DND-41 (cell line): ENCODE measurements at regions not wholly inside any gene's neighbourhood (a gene's known extent, or its start where the extent isn't known, plus 50 kb on each side); places are given as distances from the start of the nearest gene placed in this dataset.

Experiments
- ATAC-seq: fragments of 200-7000 bp; cut with Tn5 transposase; 3 replicates; pipeline ENCODE4 v1.9.1; 2021; ENCODE audit warnings: low read depth; ENCODE audit not compliant: insufficient read depth
- DNase-seq: peaks from one replicate; pipeline ENCODE4 v3.0.0-alpha.2; 2020
- H2AFZ ChIP-seq: 2 replicates; pipeline ENCODE4 v1.6.0; 2012; ENCODE audit warnings: low read depth, low read length
- H3K27ac ChIP-seq: 2 replicates; pipeline ENCODE4 v1.5.1; 2012; ENCODE audit warnings: low read length, inconsistent platforms
- H3K27me3 ChIP-seq: fragments of 200-600 bp; sonication (generic); 2 replicates; pipeline ENCODE4 v1.6.0; 2012; ENCODE audit warnings: low read length, mild to moderate bottlenecking, inconsistent platforms; ENCODE audit not compliant: insufficient read depth, poor library complexity
- H3K36me3 ChIP-seq: 2 replicates; pipeline ENCODE4 v1.5.1; 2012; ENCODE audit warnings: low read length, inconsistent platforms; ENCODE audit not compliant: insufficient read depth
- H3K4me1 ChIP-seq: 2 replicates; pipeline ENCODE4 v1.5.1; 2012; ENCODE audit warnings: mild to moderate bottlenecking, low read length; ENCODE audit not compliant: insufficient read depth
- H3K4me2 ChIP-seq: 2 replicates; pipeline ENCODE4 v1.6.0; 2012; ENCODE audit warnings: mild to moderate bottlenecking, moderate library complexity, low read length, inconsistent platforms; ENCODE audit not compliant: insufficient read depth
- H3K4me3 ChIP-seq, 2 experiments: fragments of 200-600 bp in 1 of 2; shearing (Covaris generic) in 1 of 2; 2 replicates each; pipeline ENCODE4 v1.5.1; 2012 to 2016; ENCODE audit warnings: inconsistent platforms in 2 of 2, low read length in 2 of 2, mild to moderate bottlenecking in 2 of 2, low read depth in 1 of 2, moderate library complexity in 1 of 2
- H3K79me2 ChIP-seq: 2 replicates; pipeline ENCODE4 v1.6.0; 2012; ENCODE audit warnings: low read length, inconsistent platforms; ENCODE audit not compliant: insufficient read depth
- H3K9ac ChIP-seq: 2 replicates; pipeline ENCODE4 v1.6.0; 2012; ENCODE audit warnings: low read depth, mild to moderate bottlenecking, inconsistent platforms, low read length, moderate library complexity
- H3K9me3 ChIP-seq: 2 replicates; pipeline ENCODE4 v1.5.1; 2012; ENCODE audit warnings: low read length, moderate library complexity, mild to moderate bottlenecking, inconsistent platforms; ENCODE audit not compliant: insufficient read depth, severe bottlenecking
- H4K20me1 ChIP-seq: 2 replicates; pipeline ENCODE4 v1.6.0; 2012; ENCODE audit warnings: low read length; ENCODE audit not compliant: insufficient read depth
- CTCF ChIP-seq: IDR thresholded peaks from 2 replicates; pipeline ENCODE4 v1.5.1; 2012; ENCODE audit warnings: borderline replicate concordance, low read length, moderate library complexity, mild to moderate bottlenecking; ENCODE audit not compliant: poor library complexity, severe bottlenecking; ENCODE audit errors: extremely low read depth
- EZH2 ChIP-seq: IDR thresholded peaks from 3 replicates; pipeline ENCODE4 v1.6.1; 2012; ENCODE audit warnings: borderline replicate concordance, low read depth, mild to moderate bottlenecking, moderate library complexity, low read length, inconsistent platforms; ENCODE audit not compliant: severe bottlenecking

DNA sequence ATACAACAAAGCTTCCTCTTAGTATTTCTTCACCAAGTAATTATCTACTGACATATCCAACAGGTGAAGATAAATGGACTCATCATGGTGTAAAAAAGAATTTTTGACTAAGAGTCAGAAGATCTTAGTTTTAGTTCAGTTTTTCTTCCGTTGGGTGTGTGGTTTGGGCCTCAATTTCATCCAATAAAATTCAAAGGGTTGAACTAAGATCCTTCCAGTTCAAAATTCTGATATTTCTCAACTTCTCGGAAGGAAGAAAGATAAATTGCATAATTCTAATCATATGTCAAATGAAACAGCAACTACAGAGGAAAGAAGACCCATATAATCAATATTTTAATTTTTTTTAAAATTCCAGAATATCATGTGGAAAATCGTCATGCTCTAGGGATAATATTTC is 192.7 kb downstream of the SPRY1 start:
- Histone ChIP-seq H3K9ac (no peak overlapping the region), H3K9me3 (no peaks in the 10 kb centered on the region), H3K79me2 (no peaks in the 10 kb centered on the region), H3K4me1 (no peaks in the 10 kb centered on the region), H4K20me1 (no peaks in the 10 kb centered on the region), H3K4me2 (no peak overlapping the region), H3K27ac (no peak overlapping the region), H3K4me3 (no peak overlapping the region), H3K27me3 (no peaks in the 10 kb centered on the region), H3K36me3 (no peaks in the 10 kb centered on the region), H2AFZ (no peak overlapping the region)
- TF ChIP-seq CTCF (no peak), EZH2 (no peak)
- no peak for ATAC-seq
- no peak for DNase-seq

DNA sequence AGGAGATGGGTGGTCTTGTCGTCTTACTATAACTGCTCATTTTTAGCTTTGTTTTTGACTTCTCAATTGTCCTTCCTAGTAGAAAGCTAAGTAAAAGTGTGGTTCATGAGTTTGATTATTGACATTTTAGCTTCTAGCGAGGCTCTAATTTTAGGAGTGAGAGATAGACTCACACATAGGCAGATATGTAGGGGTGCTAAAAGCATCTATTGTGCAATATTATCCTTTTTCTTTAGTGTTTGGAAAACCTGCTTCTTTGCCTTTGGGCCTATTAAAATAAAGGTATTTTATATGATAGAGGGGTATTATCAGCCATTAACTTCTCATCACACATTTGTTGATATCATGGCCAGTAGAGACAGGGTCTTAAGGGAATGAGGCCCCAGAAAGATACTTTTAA is 195.3 kb downstream of the SPRY1 start:
- DNase-seq, result no peak
- no peak overlapping the region for H3K4me2 ChIP-seq
- H3K9ac ChIP-seq, result no peak overlapping the region
- no peaks in the 10 kb centered on the region for H3K4me1 ChIP-seq
- no peaks in the 10 kb centered on the region for H3K9me3 ChIP-seq
- no peak for TF ChIP-seq CTCF
- TF ChIP-seq EZH2, result no peak
- H4K20me1 ChIP-seq, result no peaks in the 10 kb centered on the region
- H3K27me3 ChIP-seq, result no peaks in the 10 kb centered on the region
- ATAC-seq, result no peak
- H3K27ac ChIP-seq, result no peak overlapping the region
- no peaks in the 10 kb centered on the region for H3K79me2 ChIP-seq
- H2AFZ ChIP-seq, result no peak overlapping the region
- H3K4me3 ChIP-seq, result no peak overlapping the region
- no peaks in the 10 kb centered on the region for H3K36me3 ChIP-seq

DNA sequence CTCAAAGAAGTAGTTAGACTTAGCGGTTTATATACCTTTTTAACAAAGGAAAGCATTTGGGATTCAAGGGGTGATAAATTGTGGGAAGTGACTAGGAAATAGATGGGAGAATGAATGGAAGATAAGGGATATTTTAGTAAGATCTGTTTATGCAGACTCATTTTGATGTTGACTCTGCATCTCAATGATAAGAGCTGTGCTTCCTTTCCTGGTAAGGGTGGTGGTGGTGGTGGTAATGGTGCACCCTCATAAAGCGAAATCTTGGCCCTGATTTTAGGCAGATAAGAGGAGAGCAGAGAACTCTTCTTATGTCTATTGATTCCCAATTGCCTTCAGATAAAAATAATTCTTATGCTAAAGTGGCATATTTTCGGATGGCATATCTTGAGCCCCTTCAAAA is 197.1 kb downstream of the SPRY1 start:
- no peak for ATAC-seq
- Histone ChIP-seq H3K36me3 (no peaks in the 10 kb centered on the region), H3K27ac (no peak overlapping the region), H3K4me1 (no peaks in the 10 kb centered on the region), H3K4me3 (no peak overlapping the region), H3K9me3 (no peaks in the 10 kb centered on the region), H3K4me2 (no peak overlapping the region), H3K9ac (no peak overlapping the region), H4K20me1 (no peaks in the 10 kb centered on the region), H3K79me2 (no peaks in the 10 kb centered on the region), H3K27me3 (no peaks in the 10 kb centered on the region), H2AFZ (no peak overlapping the region)
- no peak for DNase-seq
- no peak for TF ChIP-seq EZH2
- no peak for TF ChIP-seq CTCF

DNA sequence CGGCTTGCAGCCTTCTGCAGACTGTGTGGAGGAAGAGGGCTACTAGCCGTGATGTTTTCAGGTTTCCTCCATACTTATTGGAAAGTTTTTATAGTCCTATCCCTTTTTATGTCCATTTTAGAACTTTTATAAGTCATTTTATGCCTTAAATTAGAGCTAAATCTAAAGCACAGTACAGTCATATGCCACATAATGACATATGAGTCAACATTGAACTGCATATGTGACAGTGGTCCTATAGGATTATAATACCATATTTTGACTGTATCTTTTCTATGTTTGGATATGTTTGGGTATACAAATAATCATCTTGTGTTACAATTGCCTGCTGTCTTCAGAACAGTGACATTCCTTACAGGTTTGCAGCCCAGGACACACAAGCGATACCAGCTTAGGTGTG is 200.2 kb downstream of the SPRY1 start:
- Histone ChIP-seq H3K9me3 (no peaks in the 10 kb centered on the region), H3K27me3 (no peaks in the 10 kb centered on the region), H3K27ac (no peak overlapping the region), H3K9ac (no peak overlapping the region), H4K20me1 (no peaks in the 10 kb centered on the region), H3K79me2 (no peaks in the 10 kb centered on the region), H3K4me3 (no peak overlapping the region), H3K4me2 (no peak overlapping the region), H3K4me1 (peaks cover 29% of the 10 kb centered on the region), H3K36me3 (no peaks in the 10 kb centered on the region), H2AFZ (no peak overlapping the region)
- no peak for ATAC-seq
- TF ChIP-seq EZH2 (no peak), CTCF (no peak)
- DNase-seq, result no peak
